Hepatocyte (in vitro differentiated cells): ENCODE measurements at regions not wholly inside any gene's neighbourhood (a gene's known extent, or its start where the extent isn't known, plus 50 kb on each side); places are given as distances from the start of the nearest gene placed in this dataset.

Experiments used
- EZH2 ChIP-seq: fragments of 200-600 bp; sonication (generic); IDR thresholded peaks from 2 replicates; pipeline ENCODE4 v1.6.1; 2016; ENCODE audit warnings: antibody characterized with exemption, mild to moderate bottlenecking, borderline replicate concordance
- EZH2phosphoT487 ChIP-seq: fragments of 200-600 bp; sonication (generic); IDR thresholded peaks from one replicate; pipeline ENCODE4 v1.6.1; 2018; ENCODE audit warnings: antibody characterized with exemption, mild to moderate bottlenecking, low read depth, moderate library complexity; ENCODE audit not compliant: unreplicated experiment, severe bottlenecking
- TF ChIP-seq, protein P1 (sequence below): fragments of 200-600 bp; sonication (generic); IDR thresholded peaks from 2 replicates; pipeline ENCODE4 v1.5.1; 2016; ENCODE audit warnings: antibody characterized with exemption, mild to moderate bottlenecking; ENCODE audit not compliant: poor library complexity

DNA sequence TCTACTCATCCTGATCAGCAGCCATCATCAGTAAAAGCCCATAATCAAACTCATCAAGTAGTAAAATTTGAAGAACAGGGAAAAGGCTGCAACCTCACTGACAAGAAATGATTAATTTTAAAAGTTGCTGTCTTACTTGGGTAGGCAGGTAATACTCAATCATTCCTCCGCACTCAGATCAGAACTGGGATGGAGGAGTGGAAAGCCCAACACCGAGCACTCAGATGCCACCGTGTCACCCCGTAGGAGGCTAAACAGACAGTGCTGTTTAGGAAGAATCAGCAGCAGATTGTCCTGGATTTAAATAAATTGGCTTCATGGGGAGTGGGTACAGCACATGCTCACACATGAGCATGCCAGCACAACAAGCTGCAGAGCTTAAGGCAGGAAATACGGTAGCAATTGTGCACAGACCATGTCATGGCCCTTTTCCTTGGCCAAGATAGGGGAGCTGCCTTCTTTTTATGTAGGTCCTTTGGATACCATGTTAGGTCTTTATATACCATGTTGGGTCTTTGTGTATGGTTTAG lies 92.6 kb upstream of the CDH6 start:
- TF ChIP-seq, protein P1, sequence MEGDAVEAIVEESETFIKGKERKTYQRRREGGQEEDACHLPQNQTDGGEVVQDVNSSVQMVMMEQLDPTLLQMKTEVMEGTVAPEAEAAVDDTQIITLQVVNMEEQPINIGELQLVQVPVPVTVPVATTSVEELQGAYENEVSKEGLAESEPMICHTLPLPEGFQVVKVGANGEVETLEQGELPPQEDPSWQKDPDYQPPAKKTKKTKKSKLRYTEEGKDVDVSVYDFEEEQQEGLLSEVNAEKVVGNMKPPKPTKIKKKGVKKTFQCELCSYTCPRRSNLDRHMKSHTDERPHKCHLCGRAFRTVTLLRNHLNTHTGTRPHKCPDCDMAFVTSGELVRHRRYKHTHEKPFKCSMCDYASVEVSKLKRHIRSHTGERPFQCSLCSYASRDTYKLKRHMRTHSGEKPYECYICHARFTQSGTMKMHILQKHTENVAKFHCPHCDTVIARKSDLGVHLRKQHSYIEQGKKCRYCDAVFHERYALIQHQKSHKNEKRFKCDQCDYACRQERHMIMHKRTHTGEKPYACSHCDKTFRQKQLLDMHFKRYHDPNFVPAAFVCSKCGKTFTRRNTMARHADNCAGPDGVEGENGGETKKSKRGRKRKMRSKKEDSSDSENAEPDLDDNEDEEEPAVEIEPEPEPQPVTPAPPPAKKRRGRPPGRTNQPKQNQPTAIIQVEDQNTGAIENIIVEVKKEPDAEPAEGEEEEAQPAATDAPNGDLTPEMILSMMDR, result no peak
- no peak for TF ChIP-seq EZH2phosphoT487
- TF ChIP-seq EZH2, result no peak
